Panc1 (cell line): ENCODE measurements at regions not wholly inside any gene's neighbourhood (a gene's known extent, or its start where the extent isn't known, plus 50 kb on each side); places are given as distances from the start of the nearest gene placed in this dataset.

Experiments
- ATAC-seq: fragments of 200-7000 bp; cut with Tn5 transposase; 2 replicates; pipeline ENCODE4 v1.9.1; 2020; ENCODE audit warnings: mild to moderate bottlenecking, moderate library complexity
- BruUV-seq: library from RNA; stranded (reverse); fragments of 400-500 nt; replicated peaks from 2 replicates; lab custom pipeline; 2021; lab: Mats Ljungman, UMichigan
- CTCF ChIA-PET: fragments of 300-600 bp; sonication (Branson Sonifier 250); formaldehyde crosslinking; loops from one replicate; lab custom pipeline; 2022; ENCODE audit warnings: antibody characterized with exemption; lab: Charles Lee
- POLR2A ChIA-PET: fragments of 300-600 bp; sonication (Branson Sonifier 250); formaldehyde crosslinking; loops from one replicate; lab custom pipeline; 2022; ENCODE audit warnings: antibody characterized with exemption; lab: Charles Lee
- DNase-seq: peaks from one replicate; pipeline ENCODE4 v3.0.0-alpha.2; 2010; ENCODE audit warnings: low read depth, low spot score
- H3K27ac ChIP-seq: 2 replicates; pipeline ENCODE4 v1.5.1; 2011; ENCODE audit warnings: mild to moderate bottlenecking, low read length, inconsistent platforms
- H3K27me3 ChIP-seq: fragments of 200-500 bp; sonication (Bioruptor generic); 2 replicates; pipeline ENCODE4 v1.6.0; 2014; ENCODE audit warnings: low read length, inconsistent platforms; ENCODE audit not compliant: control insufficient read depth, insufficient read depth
- H3K36me3 ChIP-seq: fragments of 200-500 bp; sonication (Bioruptor generic); 2 replicates; pipeline ENCODE4 v1.5.1; 2014; ENCODE audit warnings: inconsistent platforms, mild to moderate bottlenecking, low read length, moderate library complexity; ENCODE audit not compliant: control insufficient read depth, insufficient read depth
- H3K4me1 ChIP-seq: 2 replicates; pipeline ENCODE4 v1.5.1; 2011; ENCODE audit warnings: inconsistent platforms, mild to moderate bottlenecking, low read length, moderate library complexity; ENCODE audit not compliant: control insufficient read depth, insufficient read depth
- H3K4me3 ChIP-seq, 2 experiments: 2 replicates each; pipeline ENCODE4 v1.5.1; 2011 to 2012; ENCODE audit warnings: low read depth in 2 of 2, low read length in 2 of 2, mild to moderate bottlenecking in 2 of 2, inconsistent platforms in 1 of 2, moderate library complexity in 1 of 2
- H3K9me3 ChIP-seq: fragments of 200-500 bp; sonication (Bioruptor generic); 2 replicates; pipeline ENCODE4 v1.5.1; 2014; ENCODE audit warnings: low read depth, mild to moderate bottlenecking, inconsistent platforms, low read length, moderate library complexity; ENCODE audit not compliant: control insufficient read depth, insufficient read depth
- CTCF ChIP-seq: fragments of 450-650 bp; IDR thresholded peaks from 2 replicates; pipeline ENCODE4 v1.5.1; 2017; ENCODE audit warnings: mild to moderate bottlenecking
- POLR2AphosphoS5 ChIP-seq: IDR thresholded peaks from 2 replicates; pipeline ENCODE4 v1.6.1; 2012; ENCODE audit warnings: mild to moderate bottlenecking, low read depth, low read length, moderate library complexity
- REST ChIP-seq, 2 experiments: IDR thresholded peaks; 2 replicates each; pipeline ENCODE4 v1.6.1; 2011 to 2012; ENCODE audit warnings: low read depth in 2 of 2, control low read depth in 1 of 2, low read length in 1 of 2, mild to moderate bottlenecking in 1 of 2, moderate library complexity in 1 of 2; ENCODE audit not compliant: insufficient read depth in 1 of 2
- SIN3A ChIP-seq: IDR thresholded peaks from 2 replicates; pipeline ENCODE4 v1.6.1; 2012; ENCODE audit warnings: low read depth, mild to moderate bottlenecking, low read length, moderate library complexity, borderline replicate concordance; ENCODE audit not compliant: insufficient read depth
- TCF7L2 ChIP-seq: IDR thresholded peaks from 2 replicates; pipeline ENCODE4 v1.6.1; 2011; ENCODE audit warnings: mild to moderate bottlenecking, low read depth, low read length, inconsistent platforms
- in situ Hi-C: cut with HindIII; loops from 2 replicates; pipeline ENCODE4 v1.10.0; 2016; ENCODE audit warnings: low sequenced_read_pairs, low pct_unique_long_range_greater_than_20kb
- intact Hi-C: fragments of 100-400 bp; cut with micrococcal nuclease; formaldehyde crosslinking; loops from one replicate; pipeline ENCODE4 v1.10.0; 2022; ENCODE audit not compliant: unreplicated experiment

GRCh38 chr4:25523405-25523804, 132.2 kb upstream of the SLC34A2 start:
- Histone ChIP-seq H3K9me3 (no peaks in the 10 kb centered on the region), H3K27ac (no peak overlapping the region), H3K27me3 (no peaks in the 10 kb centered on the region), H3K36me3 (no peaks in the 10 kb centered on the region), H3K4me3 (no peak overlapping the region), H3K4me1 (no peaks in the 10 kb centered on the region)
- ATAC-seq (no peak), DNase-seq (no peak)
- ChIA-PET POLR2A (no interaction called here), CTCF (no interaction called here)
- BruUV-seq, result no TSS peak
- in situ Hi-C loops, result no loop called here
- intact Hi-C loops, result no loop called here
- TF ChIP-seq TCF7L2 (no peak), REST (IDR thresholded peaks at IDR 0.05; ENCODE audit: insufficient read depth in 1 of 2, low read depth in 2 of 2, low read length in 1 of 2) (no peak), CTCF (no peak), POLR2AphosphoS5 (no peak), SIN3A (no peak)

GRCh38 chr4:25524663-25525062, 131.0 kb upstream of the SLC34A2 start:
- H3K4me1 ChIP-seq, result no peaks in the 10 kb centered on the region
- intact Hi-C loops, result no loop called here
- TF ChIP-seq REST (IDR thresholded peaks at IDR 0.05; ENCODE audit: insufficient read depth in 1 of 2, low read depth in 2 of 2, low read length in 1 of 2) (no peak), TCF7L2 (no peak), SIN3A (no peak), POLR2AphosphoS5 (no peak), CTCF (no peak)
- no TSS peak for BruUV-seq
- DNase-seq, result no peak
- in situ Hi-C loops, result no loop called here
- no peak overlapping the region for H3K27ac ChIP-seq
- no peak for ATAC-seq
- ChIA-PET CTCF (no interaction called here), POLR2A (no interaction called here)
- H3K9me3 ChIP-seq, result no peaks in the 10 kb centered on the region
- no peaks in the 10 kb centered on the region for H3K27me3 ChIP-seq
- no peak overlapping the region for H3K4me3 ChIP-seq
- H3K36me3 ChIP-seq, result no peaks in the 10 kb centered on the region
